Mesenchymal stem cell (in vitro differentiated cells and primary cell): ENCODE measurements at regions not wholly inside any gene's neighbourhood (a gene's known extent, or its start where the extent isn't known, plus 50 kb on each side); places are given as distances from the start of the nearest gene placed in this dataset.

Source experiments
- DNase-seq: peaks from one replicate; pipeline ENCODE4 v3.0.0-alpha.2; 2013
- H2AFZ ChIP-seq: one replicate; pipeline ENCODE4 v1.6.1; 2013; ENCODE audit warnings: low read depth, mild to moderate bottlenecking, control low read depth, inconsistent platforms, low read length, moderate library complexity
- H2AK5ac ChIP-seq: 2 replicates; pipeline ENCODE4 v1.6.1; 2013; ENCODE audit warnings: low read length, moderate library complexity, mild to moderate bottlenecking, inconsistent platforms; ENCODE audit not compliant: severe bottlenecking
- H2BK120ac ChIP-seq: one replicate; pipeline ENCODE4 v1.6.1; 2013; ENCODE audit warnings: low read depth, mild to moderate bottlenecking, inconsistent platforms, low read length, moderate library complexity
- H2BK12ac ChIP-seq, 2 experiments: one replicate each; pipeline ENCODE4 v1.6.1; 2013; ENCODE audit warnings: inconsistent platforms in 2 of 2, low read length in 2 of 2, mild to moderate bottlenecking in 2 of 2, moderate library complexity in 2 of 2, control low read depth in 1 of 2
- H2BK15ac ChIP-seq: one replicate; pipeline ENCODE4 v1.6.1; 2013; ENCODE audit warnings: mild to moderate bottlenecking, low read depth, inconsistent platforms; ENCODE audit not compliant: poor library complexity, severe bottlenecking
- H2BK5ac ChIP-seq: 2 replicates; pipeline ENCODE4 v1.6.1; 2013; ENCODE audit warnings: low read depth, mild to moderate bottlenecking, low read length, control low read depth, inconsistent platforms; ENCODE audit not compliant: poor library complexity, severe bottlenecking
- H3K14ac ChIP-seq, 2 experiments: one replicate each; pipeline ENCODE4 v1.6.1; 2013; ENCODE audit warnings: inconsistent platforms in 2 of 2, low read length in 2 of 2, control low read depth in 1 of 2, mild to moderate bottlenecking in 1 of 2, moderate library complexity in 1 of 2
- H3K18ac ChIP-seq, 2 experiments: one replicate each; pipeline ENCODE4 v1.6.1; 2013; ENCODE audit warnings: inconsistent platforms in 2 of 2, low read length in 2 of 2, control low read depth in 1 of 2, low read depth in 1 of 2, mild to moderate bottlenecking in 1 of 2
- H3K23ac ChIP-seq, 2 experiments: one replicate each; pipeline ENCODE4 v1.6.1; 2013; ENCODE audit warnings: inconsistent platforms in 2 of 2, low read length in 2 of 2, mild to moderate bottlenecking in 2 of 2, moderate library complexity in 2 of 2, control low read depth in 1 of 2
- H3K27ac ChIP-seq: 2 replicates; pipeline ENCODE4 v1.5.1; 2013; ENCODE audit warnings: mild to moderate bottlenecking, moderate library complexity, low read length, control low read depth, inconsistent platforms; ENCODE audit not compliant: poor library complexity, severe bottlenecking
- H3K27me3 ChIP-seq, 2 experiments: 2 replicates each; pipeline versions ENCODE4 v1.6.1 to v1.7.0; 2013; ENCODE audit warnings: low read length in 2 of 2, mild to moderate bottlenecking in 2 of 2, moderate library complexity in 2 of 2, control low read depth in 1 of 2, inconsistent platforms in 1 of 2; ENCODE audit not compliant: control insufficient read depth in 1 of 2, insufficient read depth in 1 of 2
- H3K36me3 ChIP-seq, 2 experiments: 2 replicates each; pipeline versions ENCODE4 v1.6.1 to v1.7.0; 2013; ENCODE audit warnings: low read length in 2 of 2, control low read depth in 1 of 2, inconsistent platforms in 1 of 2, low read depth in 1 of 2, mild to moderate bottlenecking in 1 of 2; ENCODE audit not compliant: insufficient read depth in 2 of 2, control insufficient read depth in 1 of 2
- H3K4ac ChIP-seq, 2 experiments: one replicate each; pipeline ENCODE4 v1.6.1; 2013; ENCODE audit warnings: inconsistent platforms in 2 of 2, low read length in 2 of 2, mild to moderate bottlenecking in 2 of 2, moderate library complexity in 2 of 2, control low read depth in 1 of 2, low read depth in 1 of 2
- H3K4me1 ChIP-seq: 2 replicates; pipeline ENCODE4 v1.6.1; 2013; ENCODE audit warnings: low read depth, low read length, control low read depth; ENCODE audit not compliant: control insufficient read depth, insufficient read depth
- H3K4me2 ChIP-seq: 2 replicates; pipeline ENCODE4 v1.6.1; 2013; ENCODE audit warnings: low read length, mild to moderate bottlenecking, inconsistent platforms; ENCODE audit not compliant: poor library complexity, severe bottlenecking
- H3K4me3 ChIP-seq, 2 experiments: 2 replicates each; pipeline versions ENCODE4 v1.5.1 to v1.7.0; 2013; ENCODE audit warnings: low read length in 2 of 2, mild to moderate bottlenecking in 2 of 2, control low read depth in 1 of 2, low read depth in 1 of 2; ENCODE audit not compliant: insufficient read depth in 1 of 2
- H3K79me1 ChIP-seq: replicated peaks from 2 replicates; pipeline ENCODE4 v1.6.1; 2013; ENCODE audit warnings: mild to moderate bottlenecking, control low read depth, low read length, inconsistent platforms; ENCODE audit not compliant: poor library complexity, severe bottlenecking
- H3K9ac ChIP-seq: 2 replicates; pipeline ENCODE4 v1.7.0; 2013; ENCODE audit warnings: mild to moderate bottlenecking, low read length, moderate library complexity
- H3K9me3 ChIP-seq: 2 replicates; pipeline ENCODE4 v1.7.0; 2013; ENCODE audit warnings: mild to moderate bottlenecking, low read length; ENCODE audit not compliant: control insufficient read depth
- H4K8ac ChIP-seq: one replicate; pipeline ENCODE4 v1.6.1; 2013; ENCODE audit warnings: inconsistent platforms, mild to moderate bottlenecking, low read length, moderate library complexity
- H4K91ac ChIP-seq: one replicate; pipeline ENCODE4 v1.6.1; 2013; ENCODE audit warnings: mild to moderate bottlenecking, low read length, inconsistent platforms
- WGBS: methylation state at CpG from one replicate; pipeline ENCODE4 v1.1.7; 2013; ENCODE audit warnings: mixed read lengths; 5-methylcytosine and 5-hydroxymethylcytosine counted together

GRCh38 chr13:72145383-72145782, 278.4 kb upstream of the DACH1 start:
- Histone ChIP-seq H3K9me3 (no peaks in the 10 kb centered on the region), H3K9ac (no peak overlapping the region), H3K23ac (no peak overlapping the region), H3K4me2 (no peak overlapping the region), H3K27me3 (no peaks in the 10 kb centered on the region), H2AFZ (no peak overlapping the region), H3K4ac (no peak overlapping the region), H2BK12ac (no peak overlapping the region), H3K36me3 (no peaks in the 10 kb centered on the region), H2BK5ac (no peak overlapping the region), H3K4me1 (no peaks in the 10 kb centered on the region), H2BK120ac (no peak overlapping the region), H3K4me3 (no peak overlapping the region), H3K14ac (no peak overlapping the region), H4K91ac (no peak overlapping the region), H3K79me1 (no peaks in the 10 kb centered on the region), H2AK5ac (no peak overlapping the region), H4K8ac (no peak overlapping the region), H3K27ac (peak overlapping the region; percentile 12), H2BK15ac (no peak overlapping the region), H3K18ac (no peak overlapping the region)
- WGBS: 100% methylated on average over 1 of the region's 2 CpGs
- peak; percentile 7 for DNase-seq

DNA sequence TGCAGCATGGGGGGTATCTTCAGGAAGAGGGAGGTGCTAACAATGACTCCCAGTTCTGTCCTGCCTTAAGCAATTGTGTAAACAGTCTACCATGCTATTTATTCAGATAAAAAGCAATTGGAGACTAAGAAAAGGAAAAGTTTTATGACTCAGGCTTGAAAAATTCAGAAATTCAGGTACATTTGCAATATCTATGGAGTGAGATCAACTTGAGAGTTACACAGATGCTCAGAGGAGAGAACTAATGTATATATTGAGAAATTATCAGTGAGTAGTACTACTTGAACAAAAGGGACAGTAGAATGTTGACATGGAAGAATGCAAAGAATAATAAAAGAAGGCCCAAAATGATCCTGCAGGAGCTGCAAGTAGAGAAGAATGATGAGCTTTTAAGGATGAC, 277.6 kb upstream of the DACH1 start:
- Histone ChIP-seq H4K91ac (no peak overlapping the region), H3K9me3 (no peaks in the 10 kb centered on the region), H3K27me3 (no peaks in the 10 kb centered on the region), H3K79me1 (no peaks in the 10 kb centered on the region), H3K4ac (no peak overlapping the region), H2BK120ac (no peak overlapping the region), H3K36me3 (no peaks in the 10 kb centered on the region), H2BK15ac (no peak overlapping the region), H3K23ac (no peak overlapping the region), H3K14ac (no peak overlapping the region), H2BK5ac (no peak overlapping the region), H3K4me1 (no peaks in the 10 kb centered on the region), H2AFZ (no peak overlapping the region), H3K9ac (no peak overlapping the region), H2AK5ac (no peak overlapping the region), H3K18ac (no peak overlapping the region), H3K4me2 (no peak overlapping the region), H3K4me3 (no peak overlapping the region), H4K8ac (no peak overlapping the region), H2BK12ac (no peak overlapping the region), H3K27ac (peak overlapping the region; percentile 25)
- DNase-seq: no peak

- no peak overlapping the region for H4K91ac ChIP-seq
- no peak overlapping the region for H3K9ac ChIP-seq
- no peak for DNase-seq
- H2AK5ac ChIP-seq: no peak overlapping the region
- no peaks in the 10 kb centered on the region for H3K27me3 ChIP-seq
- H3K14ac ChIP-seq: no peak overlapping the region
- 90% methylated on average over 3 of the region's 3 CpGs for WGBS
- no peak overlapping the region for H3K23ac ChIP-seq
- no peak overlapping the region for H3K4me2 ChIP-seq
- H3K18ac ChIP-seq: no peak overlapping the region
- H3K4me1 ChIP-seq: no peaks in the 10 kb centered on the region
- H2BK15ac ChIP-seq: no peak overlapping the region
- H2BK12ac ChIP-seq: no peak overlapping the region
- H3K36me3 ChIP-seq: no peaks in the 10 kb centered on the region
- no peak overlapping the region for H2BK120ac ChIP-seq
- H3K4me3 ChIP-seq: no peak overlapping the region
- no peak overlapping the region for H3K4ac ChIP-seq
- H3K9me3 ChIP-seq: no peaks in the 10 kb centered on the region
- H3K79me1 ChIP-seq: no peaks in the 10 kb centered on the region
- no peak overlapping the region for H2AFZ ChIP-seq
- no peak overlapping the region for H3K27ac ChIP-seq
- no peak overlapping the region for H2BK5ac ChIP-seq
- no peak overlapping the region for H4K8ac ChIP-seq
Measured at GRCh38 chr13:72141855-72142519, 275.0 kb upstream of the DACH1 start.

GRCh38 chr13:72139192-72139591, 272.2 kb upstream of the DACH1 start:
- Histone ChIP-seq H3K23ac (no peak overlapping the region), H3K4me2 (no peak overlapping the region), H3K9me3 (no peaks in the 10 kb centered on the region), H3K36me3 (no peaks in the 10 kb centered on the region), H2AFZ (no peak overlapping the region), H3K9ac (no peak overlapping the region), H3K18ac (no peak overlapping the region), H2AK5ac (no peak overlapping the region), H3K27me3 (no peaks in the 10 kb centered on the region), H2BK5ac (no peak overlapping the region), H4K8ac (no peak overlapping the region), H3K4ac (no peak overlapping the region), H3K14ac (no peak overlapping the region), H3K27ac (no peak overlapping the region), H2BK120ac (no peak overlapping the region), H3K4me3 (no peak overlapping the region), H2BK15ac (no peak overlapping the region), H3K4me1 (no peaks in the 10 kb centered on the region), H4K91ac (no peak overlapping the region), H3K79me1 (no peaks in the 10 kb centered on the region), H2BK12ac (no peak overlapping the region)
- DNase-seq: no peak
- 52% methylated on average over 1 of the region's 1 CpG for WGBS
